ENCODE measurements at regions not wholly inside any gene's neighbourhood (a gene's known extent, or its start where the extent isn't known, plus 50 kb on each side); places are given as distances from the start of the nearest gene placed in this dataset.

- TF ChIP-seq CTCF (conservative IDR thresholded peaks at IDR 0.05; ENCODE audit: low read length) (no peak), EZH2phosphoT487 (IDR thresholded peaks at IDR 0.05; ENCODE audit: borderline replicate concordance, low read depth, low read length) (no peak)
Measured at GRCh38 chr1:87805666-87806378, 477.1 kb downstream of the LMO4 start.

All from OCI-LY7 (cell line).